IMR-90 (cell line): ENCODE measurements at regions not wholly inside any gene's neighbourhood (a gene's known extent, or its start where the extent isn't known, plus 50 kb on each side); places are given as distances from the start of the nearest gene placed in this dataset.
"Not testable (repeated sequence)": the region's sequence is repeated elsewhere in the genome, so short reads cannot be mapped to it uniquely, and the experiment has no call there.

ENCODE experiments used
- CEBPB ChIP-seq: IDR thresholded peaks from 2 replicates; pipeline ENCODE4 v1.6.1; 2012; ENCODE audit warnings: low read depth, low read length, improper control_type of control experiment
- MAFK ChIP-seq: IDR thresholded peaks from 2 replicates; pipeline ENCODE4 v1.6.1; 2012; ENCODE audit warnings: low read depth, low read length, improper control_type of control experiment
- MXI1 ChIP-seq: IDR thresholded peaks from 2 replicates; pipeline ENCODE4 v1.6.1; 2012; ENCODE audit warnings: low read depth, mild to moderate bottlenecking, low read length, moderate library complexity, borderline replicate concordance
- POLR2A ChIP-seq: IDR thresholded peaks from 2 replicates; pipeline ENCODE4 v1.6.1; 2012; ENCODE audit warnings: mild to moderate bottlenecking, low read depth, low read length
- RCOR1 ChIP-seq: IDR thresholded peaks from 2 replicates; pipeline ENCODE4 v1.6.1; 2012; ENCODE audit warnings: mild to moderate bottlenecking, low read length, improper control_type of control experiment; ENCODE audit not compliant: insufficient replicate concordance
- TF ChIP-seq, protein P1 (sequence below): conservative IDR thresholded peaks from 2 replicates; pipeline ENCODE4 v1.5.1; 2012; ENCODE audit warnings: mild to moderate bottlenecking, low read depth, low read length, improper control_type of control experiment
- TF ChIP-seq, protein P2 (sequence below): fragments of 150-350 bp; IDR thresholded peaks from 2 replicates; pipeline ENCODE4 v1.6.1; 2017; ENCODE audit warnings: mild to moderate bottlenecking, antibody characterized with exemption, low read length, low read depth

DNA sequence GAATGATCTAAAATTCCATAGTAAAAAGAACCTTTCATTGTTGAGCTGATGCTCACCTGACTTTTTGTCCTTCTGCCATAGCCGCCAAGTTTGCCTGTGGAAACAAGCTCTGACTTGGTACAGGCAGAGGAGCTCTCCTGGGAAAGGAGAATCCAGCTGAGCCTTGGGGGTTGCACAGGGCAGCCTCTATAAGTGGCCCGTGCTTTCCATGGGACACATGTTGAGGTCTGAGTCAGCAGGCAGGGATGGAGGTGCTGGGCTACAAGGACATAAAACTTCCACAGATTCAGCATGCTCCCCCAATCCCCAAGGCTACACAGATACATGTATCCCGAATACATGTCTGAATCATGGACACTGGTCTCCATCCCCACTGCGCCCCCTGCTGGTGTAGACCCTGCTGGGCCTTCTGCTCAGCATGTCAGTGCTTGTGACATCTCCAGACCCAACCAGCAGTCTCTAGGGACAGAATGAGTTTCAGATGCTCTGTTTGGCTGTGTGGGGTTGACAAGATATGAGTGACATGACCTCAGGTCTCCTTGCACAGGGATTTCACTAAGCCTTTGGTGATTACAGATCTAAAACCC, 551.7 kb downstream of the RPIA start:
- not testable (repeated sequence) for TF ChIP-seq CEBPB, MXI1, RCOR1, POLR2A, MAFK
- TF ChIP-seq, protein P1, sequence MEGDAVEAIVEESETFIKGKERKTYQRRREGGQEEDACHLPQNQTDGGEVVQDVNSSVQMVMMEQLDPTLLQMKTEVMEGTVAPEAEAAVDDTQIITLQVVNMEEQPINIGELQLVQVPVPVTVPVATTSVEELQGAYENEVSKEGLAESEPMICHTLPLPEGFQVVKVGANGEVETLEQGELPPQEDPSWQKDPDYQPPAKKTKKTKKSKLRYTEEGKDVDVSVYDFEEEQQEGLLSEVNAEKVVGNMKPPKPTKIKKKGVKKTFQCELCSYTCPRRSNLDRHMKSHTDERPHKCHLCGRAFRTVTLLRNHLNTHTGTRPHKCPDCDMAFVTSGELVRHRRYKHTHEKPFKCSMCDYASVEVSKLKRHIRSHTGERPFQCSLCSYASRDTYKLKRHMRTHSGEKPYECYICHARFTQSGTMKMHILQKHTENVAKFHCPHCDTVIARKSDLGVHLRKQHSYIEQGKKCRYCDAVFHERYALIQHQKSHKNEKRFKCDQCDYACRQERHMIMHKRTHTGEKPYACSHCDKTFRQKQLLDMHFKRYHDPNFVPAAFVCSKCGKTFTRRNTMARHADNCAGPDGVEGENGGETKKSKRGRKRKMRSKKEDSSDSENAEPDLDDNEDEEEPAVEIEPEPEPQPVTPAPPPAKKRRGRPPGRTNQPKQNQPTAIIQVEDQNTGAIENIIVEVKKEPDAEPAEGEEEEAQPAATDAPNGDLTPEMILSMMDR, result not testable (repeated sequence)
- TF ChIP-seq, protein P2, sequence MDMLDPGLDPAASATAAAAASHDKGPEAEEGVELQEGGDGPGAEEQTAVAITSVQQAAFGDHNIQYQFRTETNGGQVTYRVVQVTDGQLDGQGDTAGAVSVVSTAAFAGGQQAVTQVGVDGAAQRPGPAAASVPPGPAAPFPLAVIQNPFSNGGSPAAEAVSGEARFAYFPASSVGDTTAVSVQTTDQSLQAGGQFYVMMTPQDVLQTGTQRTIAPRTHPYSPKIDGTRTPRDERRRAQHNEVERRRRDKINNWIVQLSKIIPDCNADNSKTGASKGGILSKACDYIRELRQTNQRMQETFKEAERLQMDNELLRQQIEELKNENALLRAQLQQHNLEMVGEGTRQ, result not testable (repeated sequence)
